CD4-positive, alpha-beta T cell treated with Interleukin-4 for 1 hour (primary cell): ENCODE measurements at regions not wholly inside any gene's neighbourhood (a gene's known extent, or its start where the extent isn't known, plus 50 kb on each side); places are given as distances from the start of the nearest gene placed in this dataset.

Experiments used
- DNase-seq, 2 donors: peaks; one replicate each; pipeline ENCODE4 v3.0.0-alpha.2; 2020 to 2022

- DNase-seq, result no peak
Measured at GRCh38 chr1:193736507-193736906, 550.1 kb upstream of the B3GALT2 start.

- DNase-seq, result no peak
Measured at GRCh38 chr1:193733674-193734073, 547.3 kb upstream of the B3GALT2 start.

GRCh38 chr1:193730017-193730416 lies 543.6 kb upstream of the B3GALT2 start:
- no peak for DNase-seq

- no peak for DNase-seq
Measured at GRCh38 chr1:193729429-193729828, 543.0 kb upstream of the B3GALT2 start.

GRCh38 chr1:193727850-193728249 lies 541.4 kb upstream of the B3GALT2 start:
- DNase-seq, result no peak

GRCh38 chr1:193726722-193727121 lies 540.3 kb upstream of the B3GALT2 start:
- no peak for DNase-seq

- no peak for DNase-seq
Measured at GRCh38 chr1:193712392-193712791, 526.0 kb upstream of the B3GALT2 start.

- no peak for DNase-seq
Measured at GRCh38 chr1:193709607-193710006, 523.2 kb upstream of the B3GALT2 start.

GRCh38 chr1:193707271-193708021 lies 521.0 kb upstream of the B3GALT2 start:
- no peak for DNase-seq

- DNase-seq, result no peak
Measured at GRCh38 chr1:193706766-193707165, 520.4 kb upstream of the B3GALT2 start.

- DNase-seq, result no peak
Measured at GRCh38 chr1:193705554-193705981, 519.2 kb upstream of the B3GALT2 start.

GRCh38 chr1:193703655-193704054 lies 517.2 kb upstream of the B3GALT2 start:
- DNase-seq, result no peak

GRCh38 chr1:193703121-193703520 lies 516.7 kb upstream of the B3GALT2 start:
- DNase-seq, result no peak

- no peak for DNase-seq
Measured at GRCh38 chr1:193701759-193702158, 515.3 kb upstream of the B3GALT2 start.

GRCh38 chr1:193700710-193701355 lies 514.4 kb upstream of the B3GALT2 start:
- no peak for DNase-seq

GRCh38 chr1:193699261-193699660 lies 512.8 kb upstream of the B3GALT2 start:
- no peak for DNase-seq

GRCh38 chr1:193697776-193698175 lies 511.4 kb upstream of the B3GALT2 start:
- no peak for DNase-seq

- DNase-seq, result no peak
Measured at GRCh38 chr1:193697115-193697762, 510.8 kb upstream of the B3GALT2 start.

- no peak for DNase-seq
Measured at GRCh38 chr1:193694741-193695140, 508.3 kb upstream of the B3GALT2 start.

- DNase-seq, result no peak
Measured at GRCh38 chr1:193685986-193686385, 499.6 kb upstream of the B3GALT2 start.

GRCh38 chr1:193681422-193681821 lies 495.0 kb upstream of the B3GALT2 start:
- DNase-seq, result no peak

- no peak for DNase-seq
Measured at GRCh38 chr1:193680924-193681316, 494.5 kb upstream of the B3GALT2 start.

- no peak for DNase-seq
Measured at GRCh38 chr1:193680247-193680923, 494.0 kb upstream of the B3GALT2 start.
